Left lung (tissue), 4 donors: ENCODE measurements at regions not wholly inside any gene's neighbourhood (a gene's known extent, or its start where the extent isn't known, plus 50 kb on each side); places are given as distances from the start of the nearest gene placed in this dataset.

ENCODE experiments used
- ATAC-seq: fragments of 200-7000 bp; cut with Tn5 transposase; one replicate; pipeline ENCODE4 v1.9.1; 2020; ENCODE audit warnings: moderate library complexity
- DNase-seq, 4 donors: peaks; one replicate each; pipeline ENCODE4 v3.0.0-alpha.2; 2013 to 2020
- H3K27ac ChIP-seq, 2 donors: fragments of 200-600 bp; sonication (generic) in 1 of 2; one replicate each; pipeline versions ENCODE4 v1.5.0 to v1.8.0; 2020 to 2021
- H3K27me3 ChIP-seq, 2 donors: fragments of 200-600 bp; sonication (generic) in 1 of 2; one replicate each; pipeline versions ENCODE4 v1.5.0 to v1.8.0; 2020 to 2021
- H3K36me3 ChIP-seq, 2 donors: fragments of 200-600 bp; sonication (generic) in 1 of 2; one replicate each; pipeline versions ENCODE4 v1.5.0 to v1.8.0; 2020 to 2021
- H3K4me1 ChIP-seq, 2 donors: fragments of 200-600 bp; one replicate each; pipeline ENCODE4 v1.8.0; 2021
- H3K4me3 ChIP-seq, 2 donors: fragments of 200-600 bp; sonication (generic) in 1 of 2; one replicate each; pipeline versions ENCODE4 v1.5.0 to v1.8.0; 2020 to 2021; ENCODE audit warnings: mild to moderate bottlenecking in 1 of 2
- H3K9me3 ChIP-seq, 2 donors: fragments of 200-600 bp; sonication (generic) in 1 of 2; one replicate each; pipeline versions ENCODE4 v1.5.0 to v1.8.0; 2020 to 2021
- intact Hi-C, 2 donors: fragments of 100-400 bp; cut with DNase I; formaldehyde crosslinking; loops; one replicate each; pipeline versions ENCODE4 v1.11.2 to v1.14.2; 2022
- TF ChIP-seq, protein P1 (sequence below), 2 donors: fragments of 200-600 bp; sonication (generic) in 1 of 2; IDR thresholded peaks; one replicate each; pipeline versions ENCODE4 v1.5.0 to v1.8.0; 2021; ENCODE audit warnings: antibody characterized with exemption in 2 of 2
- donor health status: DM: no; HTN: yes; CAD: no.
- donor health status: DM: no; HTN: no; CAD: no.

DNA sequence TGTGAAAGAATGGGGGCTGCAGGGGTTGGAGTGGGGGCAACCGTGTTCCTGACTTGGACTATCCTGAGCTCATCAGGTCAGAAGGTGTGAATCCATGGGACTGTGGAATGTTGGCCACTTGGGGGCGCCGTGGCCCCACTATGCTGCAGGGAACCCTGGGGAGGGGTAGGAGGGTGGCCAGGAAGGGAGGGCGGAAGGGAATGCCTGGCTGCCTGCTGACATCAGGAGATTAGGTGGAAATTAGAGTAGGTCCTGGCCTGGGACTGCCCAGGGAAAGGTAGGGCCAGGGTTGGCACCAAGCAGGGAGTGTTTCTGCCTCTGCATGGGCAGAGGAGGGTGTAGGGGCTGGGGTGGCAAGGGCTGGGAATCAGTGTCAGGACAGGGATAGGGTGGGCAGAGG lies 65.8 kb upstream of the PRSS58 start:
- no peaks in the 10 kb centered on the region for H3K4me1 ChIP-seq
- intact Hi-C loops = no loop called here
- DNase-seq (peak in 1 of 4 donors; percentile 21), ATAC-seq (no peak)
- TF ChIP-seq, protein P1, sequence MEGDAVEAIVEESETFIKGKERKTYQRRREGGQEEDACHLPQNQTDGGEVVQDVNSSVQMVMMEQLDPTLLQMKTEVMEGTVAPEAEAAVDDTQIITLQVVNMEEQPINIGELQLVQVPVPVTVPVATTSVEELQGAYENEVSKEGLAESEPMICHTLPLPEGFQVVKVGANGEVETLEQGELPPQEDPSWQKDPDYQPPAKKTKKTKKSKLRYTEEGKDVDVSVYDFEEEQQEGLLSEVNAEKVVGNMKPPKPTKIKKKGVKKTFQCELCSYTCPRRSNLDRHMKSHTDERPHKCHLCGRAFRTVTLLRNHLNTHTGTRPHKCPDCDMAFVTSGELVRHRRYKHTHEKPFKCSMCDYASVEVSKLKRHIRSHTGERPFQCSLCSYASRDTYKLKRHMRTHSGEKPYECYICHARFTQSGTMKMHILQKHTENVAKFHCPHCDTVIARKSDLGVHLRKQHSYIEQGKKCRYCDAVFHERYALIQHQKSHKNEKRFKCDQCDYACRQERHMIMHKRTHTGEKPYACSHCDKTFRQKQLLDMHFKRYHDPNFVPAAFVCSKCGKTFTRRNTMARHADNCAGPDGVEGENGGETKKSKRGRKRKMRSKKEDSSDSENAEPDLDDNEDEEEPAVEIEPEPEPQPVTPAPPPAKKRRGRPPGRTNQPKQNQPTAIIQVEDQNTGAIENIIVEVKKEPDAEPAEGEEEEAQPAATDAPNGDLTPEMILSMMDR (IDR thresholded peaks at IDR 0.05) = no peak
- H3K36me3 ChIP-seq = no peaks in the 10 kb centered on the region
- H3K4me3 ChIP-seq = no peak overlapping the region
- H3K27me3 ChIP-seq = peaks cover 0 to 13% of the 10 kb centered on the region in 2 donors
- H3K27ac ChIP-seq = no peak overlapping the region
- H3K9me3 ChIP-seq = no peaks in the 10 kb centered on the region

DNA sequence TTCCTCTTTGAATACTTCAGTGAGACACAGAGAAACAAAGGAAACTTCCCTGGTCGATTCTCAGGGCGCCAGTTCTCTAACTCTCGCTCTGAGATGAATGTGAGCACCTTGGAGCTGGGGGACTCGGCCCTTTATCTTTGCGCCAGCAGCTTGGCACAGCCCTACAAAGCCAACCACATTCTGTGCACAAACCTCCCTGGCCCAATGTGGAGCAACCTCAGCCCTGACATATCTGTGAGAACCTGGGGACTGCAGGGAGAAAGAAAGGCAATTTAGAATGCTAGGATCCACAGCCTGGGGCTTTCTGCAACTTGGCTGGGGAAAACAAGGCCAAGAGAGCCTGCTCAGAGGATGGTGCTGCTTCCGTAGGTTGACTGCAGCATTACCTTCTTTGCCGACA lies 63.5 kb upstream of the PRSS58 start:
- Histone ChIP-seq H3K4me3 (no peak overlapping the region), H3K27me3 (peaks cover 0 to 9% of the 10 kb centered on the region in 2 donors), H3K4me1 (no peaks in the 10 kb centered on the region), H3K36me3 (no peaks in the 10 kb centered on the region), H3K9me3 (no peaks in the 10 kb centered on the region), H3K27ac (no peak overlapping the region)
- DNase-seq (no peak), ATAC-seq (no peak)
- TF ChIP-seq, protein P1 (IDR thresholded peaks at IDR 0.05) = no peak
- intact Hi-C loops = no loop called here

DNA sequence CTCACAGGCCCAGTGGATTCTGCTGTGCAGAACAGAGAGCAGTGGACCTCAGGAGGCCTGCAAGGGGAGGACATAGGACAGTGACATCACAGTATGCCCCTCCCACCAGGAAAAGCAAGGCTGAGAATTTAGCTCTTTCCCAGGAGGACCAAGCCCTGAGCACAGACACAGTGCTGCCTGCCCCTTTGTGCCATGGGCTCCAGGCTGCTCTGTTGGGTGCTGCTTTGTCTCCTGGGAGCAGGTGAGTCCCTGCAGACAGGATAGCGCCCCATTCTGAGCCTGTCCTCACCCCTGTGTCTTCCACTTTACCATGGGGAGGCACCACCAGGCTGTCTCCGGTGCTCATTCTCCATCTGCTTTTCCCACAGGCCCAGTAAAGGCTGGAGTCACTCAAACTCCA lies 63.0 kb upstream of the PRSS58 start:
- intact Hi-C loops = no loop called here
- no peak for DNase-seq
- ATAC-seq = no peak

DNA sequence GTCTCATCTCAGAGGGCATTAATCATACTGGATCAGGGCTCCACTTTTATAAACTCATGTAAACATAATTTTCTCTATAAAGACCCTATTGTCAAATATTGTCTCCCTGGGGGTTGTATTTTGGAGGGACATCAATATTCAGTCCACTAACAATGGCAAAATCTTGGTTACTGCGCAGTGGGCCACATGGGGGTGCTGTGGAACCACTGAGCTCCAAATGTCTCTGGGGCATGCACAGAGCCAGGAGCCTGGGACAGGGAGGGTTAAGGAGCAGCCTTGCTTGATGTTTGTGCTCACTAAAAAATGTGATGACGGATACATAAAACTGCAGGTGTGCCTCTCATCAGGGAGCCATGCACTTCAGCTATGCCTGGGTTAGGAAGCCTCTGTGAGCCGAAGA lies 62.1 kb upstream of the PRSS58 start:
- DNase-seq = no peak
- no peak overlapping the region for H3K4me3 ChIP-seq
- peaks cover 0 to 5% of the 10 kb centered on the region in 2 donors for H3K27me3 ChIP-seq
- H3K27ac ChIP-seq = no peak overlapping the region
- no peak for ATAC-seq
- H3K36me3 ChIP-seq = no peaks in the 10 kb centered on the region
- TF ChIP-seq, protein P1 (IDR thresholded peaks at IDR 0.05) = no peak
- no peaks in the 10 kb centered on the region for H3K9me3 ChIP-seq
- no peaks in the 10 kb centered on the region for H3K4me1 ChIP-seq
- intact Hi-C loops = no loop called here

More for the DNA sequence above, 63.0 kb upstream of the PRSS58 start:
- no peaks in the 10 kb centered on the region for H3K9me3 ChIP-seq
- H3K27ac ChIP-seq = no peak overlapping the region
- TF ChIP-seq, protein P1 (IDR thresholded peaks at IDR 0.05) = no peak
- H3K27me3 ChIP-seq = peaks cover 0 to 7% of the 10 kb centered on the region in 2 donors
- H3K4me1 ChIP-seq = no peaks in the 10 kb centered on the region
- no peaks in the 10 kb centered on the region for H3K36me3 ChIP-seq
- no peak overlapping the region for H3K4me3 ChIP-seq

DNA sequence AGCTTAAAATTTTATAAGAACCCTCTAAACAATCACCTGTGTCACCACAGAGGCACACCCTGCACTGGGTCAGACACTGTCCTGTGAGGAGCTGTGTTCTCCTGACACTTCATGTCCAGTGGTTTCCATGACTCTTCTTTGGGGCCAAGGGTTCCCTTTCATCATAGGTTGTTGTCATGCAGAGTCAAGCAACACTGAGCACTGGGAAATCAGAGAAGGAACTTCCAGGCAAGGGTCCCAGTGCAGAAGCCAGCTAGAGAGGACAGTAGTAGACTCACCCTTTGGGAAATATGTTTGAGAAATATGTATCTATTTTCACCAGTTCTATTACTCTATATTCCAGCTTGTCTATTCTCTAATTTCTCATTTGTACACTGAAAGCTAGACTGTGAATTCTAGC lies 56.4 kb upstream of the PRSS58 start:
- TF ChIP-seq, protein P1 (IDR thresholded peaks at IDR 0.05) = no peak
- no peak overlapping the region for H3K4me3 ChIP-seq
- no peak for ATAC-seq
- no peaks in the 10 kb centered on the region for H3K9me3 ChIP-seq
- DNase-seq = no peak
- H3K4me1 ChIP-seq = no peaks in the 10 kb centered on the region
- H3K27ac ChIP-seq = no peak overlapping the region
- H3K36me3 ChIP-seq = no peaks in the 10 kb centered on the region
- intact Hi-C loops = no loop called here
- peaks cover 0 to 12% of the 10 kb centered on the region in 2 donors for H3K27me3 ChIP-seq
